ENCODE measurements at regions not wholly inside any gene's neighbourhood (a gene's known extent, or its start where the extent isn't known, plus 50 kb on each side); places are given as distances from the start of the nearest gene placed in this dataset.

DNA sequence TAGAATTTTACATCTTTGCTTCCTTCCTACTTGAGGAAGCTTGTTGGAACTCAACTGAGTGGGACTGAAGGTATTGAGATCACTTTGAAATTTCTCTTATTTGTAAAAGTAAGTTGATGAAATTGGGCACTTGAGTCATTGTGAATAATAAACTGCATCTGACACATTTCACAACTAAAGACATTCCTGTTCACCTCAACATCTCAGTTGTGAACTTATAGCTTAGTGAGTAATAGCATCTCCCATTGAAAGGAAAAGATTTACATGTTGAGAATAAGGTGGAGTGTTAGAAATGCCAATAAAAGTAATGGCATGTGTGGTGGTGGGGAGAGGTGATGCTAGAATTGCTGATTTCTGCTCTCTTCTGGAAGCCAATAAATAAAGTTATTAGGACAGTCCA lies 145.0 kb downstream of the SLC24A2 start:
- H3K27me3 Mint-ChIP-seq, result peaks cover 0 to 37% (median 22%) of the 10 kb centered on the region in 5 donors
- CTCF ChIA-PET, result no interaction called here

DNA sequence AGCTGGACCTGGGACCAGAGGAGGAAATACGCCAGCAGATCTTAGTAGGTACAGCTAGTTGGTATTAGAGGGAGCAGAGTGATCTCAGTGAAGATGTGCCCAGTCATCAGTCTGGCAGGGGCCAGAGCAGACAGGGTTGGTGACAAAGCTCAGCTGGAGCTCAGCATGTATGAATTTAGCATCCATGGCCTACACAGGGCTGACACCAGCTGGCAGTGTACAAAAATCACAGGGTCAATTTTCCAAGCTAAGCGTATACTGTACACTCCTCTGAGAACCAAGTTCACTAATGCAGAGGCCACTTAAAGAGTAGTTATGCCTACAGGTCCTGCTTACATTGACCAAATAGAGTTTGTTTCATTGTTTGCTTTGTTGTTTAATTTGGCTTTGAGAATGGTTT lies 146.6 kb downstream of the SLC24A2 start:
- ATAC-seq (no peak), DNase-seq (no peak)
- POLR2A ChIA-PET, result no interaction called here
- Mint-ChIP-seq H3K27ac (no peak overlapping the region), H3K36me3 (no peaks in the 10 kb centered on the region), H3K4me1 (no peaks in the 10 kb centered on the region), H3K4me3 (no peak overlapping the region), H3K27me3 (peaks cover 0 to 23% (median 14%) of the 10 kb centered on the region in 5 donors), H3K9me3 (no peaks in the 10 kb centered on the region)
- intact Hi-C loops (cut with micrococcal nuclease), result no loop called here
- no peaks in the 10 kb centered on the region for H3K4me1 ChIP-seq (ENCODE audit: control insufficient read depth in 2 of 2, insufficient read depth in 2 of 2, low read length in 2 of 2)
- no peaks in the 10 kb centered on the region for H3K36me3 ChIP-seq (ENCODE audit: control insufficient read depth in 2 of 3, insufficient read depth in 3 of 3, low read length in 3 of 3)
- no peak overlapping the region for H3K27ac ChIP-seq (ENCODE audit: low read depth, low read length)
- no peaks in the 10 kb centered on the region for H3K27me3 ChIP-seq (ENCODE audit: control insufficient read depth in 2 of 2, insufficient read depth in 2 of 2, low read length in 2 of 2)
- H3K9me3 ChIP-seq (ENCODE audit: control insufficient read depth in 2 of 3, low read length in 3 of 3), result no peaks in the 10 kb centered on the region
- CTCF ChIA-PET, result no interaction called here
- H3K4me3 ChIP-seq (ENCODE audit: low read length), result no peak overlapping the region

More for the DNA sequence above, 145.0 kb downstream of the SLC24A2 start:
- POLR2A ChIA-PET, result no interaction called here
- intact Hi-C loops (cut with micrococcal nuclease), result no loop called here
- Histone ChIP-seq H3K4me3 (ENCODE audit: low read length) (no peak overlapping the region), H3K9me3 (ENCODE audit: control insufficient read depth in 2 of 3, low read length in 3 of 3) (no peaks in the 10 kb centered on the region), H3K27me3 (ENCODE audit: control insufficient read depth in 2 of 2, insufficient read depth in 2 of 2, low read length in 2 of 2) (no peaks in the 10 kb centered on the region), H3K27ac (ENCODE audit: low read depth, low read length) (no peak overlapping the region), H3K4me1 (ENCODE audit: control insufficient read depth in 2 of 2, insufficient read depth in 2 of 2, low read length in 2 of 2) (no peaks in the 10 kb centered on the region), H3K36me3 (ENCODE audit: control insufficient read depth in 2 of 3, insufficient read depth in 3 of 3, low read length in 3 of 3) (no peaks in the 10 kb centered on the region)
- DNase-seq, result no peak
- no peak overlapping the region for H3K27ac Mint-ChIP-seq
- no peaks in the 10 kb centered on the region for H3K9me3 Mint-ChIP-seq
- H3K4me3 Mint-ChIP-seq, result no peak overlapping the region
- ATAC-seq, result no peak
- no peaks in the 10 kb centered on the region for H3K4me1 Mint-ChIP-seq
- no peaks in the 10 kb centered on the region for H3K36me3 Mint-ChIP-seq

DNA sequence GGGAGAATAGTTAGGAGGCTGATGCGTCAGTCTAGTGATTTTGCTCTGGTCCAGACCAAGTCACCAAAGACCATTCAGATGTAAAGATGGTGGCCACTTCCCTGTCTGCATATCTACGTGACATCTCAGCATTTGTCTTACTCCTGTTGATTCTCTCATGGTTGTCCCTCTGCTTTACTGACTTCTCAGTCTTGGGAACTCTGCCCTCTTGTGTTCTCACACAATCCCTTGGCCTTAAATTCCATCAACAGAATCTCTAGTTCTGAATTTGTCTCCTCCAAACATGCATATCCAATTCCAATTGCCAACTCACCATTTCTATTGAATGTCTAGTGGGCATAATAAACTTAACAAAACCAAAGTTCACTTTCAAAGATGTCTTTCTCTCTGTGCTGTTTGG lies 147.8 kb downstream of the SLC24A2 start:
- Mint-ChIP-seq H3K36me3 (no peaks in the 10 kb centered on the region), H3K4me1 (no peaks in the 10 kb centered on the region), H3K9me3 (no peaks in the 10 kb centered on the region), H3K27me3 (peaks cover 4 to 22% (median 11%) of the 10 kb centered on the region in 5 donors), H3K4me3 (no peak overlapping the region), H3K27ac (no peak overlapping the region)
- CTCF ChIA-PET, result no interaction called here
- POLR2A ChIA-PET, result no interaction called here
- H3K36me3 ChIP-seq (ENCODE audit: control insufficient read depth in 2 of 3, insufficient read depth in 3 of 3, low read length in 3 of 3), result no peaks in the 10 kb centered on the region
- intact Hi-C loops (cut with micrococcal nuclease), result no loop called here
- H3K4me3 ChIP-seq (ENCODE audit: low read length), result no peak overlapping the region
- DNase-seq (no peak), ATAC-seq (no peak)
- H3K27ac ChIP-seq (ENCODE audit: low read depth, low read length), result no peak overlapping the region
- H3K4me1 ChIP-seq (ENCODE audit: control insufficient read depth in 2 of 2, insufficient read depth in 2 of 2, low read length in 2 of 2), result no peaks in the 10 kb centered on the region
- H3K27me3 ChIP-seq (ENCODE audit: control insufficient read depth in 2 of 2, insufficient read depth in 2 of 2, low read length in 2 of 2), result no peaks in the 10 kb centered on the region
- no peaks in the 10 kb centered on the region for H3K9me3 ChIP-seq (ENCODE audit: control insufficient read depth in 2 of 3, low read length in 3 of 3)

DNA sequence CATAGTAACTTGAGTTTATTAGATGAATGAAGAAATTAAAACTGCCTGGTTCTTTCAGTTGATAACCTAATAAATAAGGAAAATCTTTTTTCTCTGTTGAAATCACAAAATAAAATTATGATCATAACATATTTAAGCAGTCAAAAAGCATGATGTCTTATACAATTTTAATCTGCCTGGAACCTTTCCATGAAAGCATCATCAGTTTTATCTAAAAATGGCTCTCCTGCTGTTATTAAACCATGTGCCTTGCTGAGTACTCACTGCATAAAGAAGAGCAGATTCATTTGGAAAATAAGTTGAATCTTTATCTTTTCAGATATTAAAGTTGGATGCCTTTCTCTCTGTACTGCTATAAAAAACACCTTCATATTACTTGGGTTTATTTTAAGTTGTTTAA lies 148.8 kb downstream of the SLC24A2 start:
- POLR2A ChIA-PET, result no interaction called here
- intact Hi-C loops (cut with micrococcal nuclease), result no loop called here

DNA sequence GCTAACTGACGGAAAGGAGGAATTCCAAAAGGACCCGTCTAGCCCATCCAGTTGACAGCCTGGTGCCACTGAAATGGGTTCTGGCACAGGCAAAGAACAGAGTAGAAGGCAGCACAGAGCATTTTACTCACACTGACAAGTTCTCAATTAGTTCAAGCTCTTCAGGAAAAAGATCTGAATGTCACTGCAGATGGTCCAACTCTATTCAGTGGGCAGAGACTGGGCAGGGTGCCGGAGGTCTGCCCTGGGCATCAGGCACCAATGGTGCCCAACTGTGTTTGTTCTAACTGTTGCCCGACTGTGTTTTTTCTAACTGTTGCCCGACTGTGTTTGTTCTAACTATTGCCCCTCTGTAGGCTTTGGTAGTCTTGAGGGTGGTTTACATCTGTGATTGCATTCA lies 151.8 kb downstream of the SLC24A2 start:
- Mint-ChIP-seq H3K27ac (no peak overlapping the region), H3K4me1 (no peaks in the 10 kb centered on the region), H3K36me3 (no peaks in the 10 kb centered on the region), H3K4me3 (no peak overlapping the region), H3K9me3 (peaks cover 0 to 2% (median 0%) of the 10 kb centered on the region in 11 donors), H3K27me3 (peaks cover 0 to 14% (median 13%) of the 10 kb centered on the region in 5 donors)
- intact Hi-C loops (cut with micrococcal nuclease), result no loop called here
- no peak overlapping the region for H3K27ac ChIP-seq (ENCODE audit: low read depth, low read length)
- no peak overlapping the region for H3K4me3 ChIP-seq (ENCODE audit: low read length)
- no peaks in the 10 kb centered on the region for H3K36me3 ChIP-seq (ENCODE audit: control insufficient read depth in 2 of 3, insufficient read depth in 3 of 3, low read length in 3 of 3)
- POLR2A ChIA-PET, result no interaction called here
- H3K27me3 ChIP-seq (ENCODE audit: control insufficient read depth in 2 of 2, insufficient read depth in 2 of 2, low read length in 2 of 2), result no peaks in the 10 kb centered on the region
- no peaks in the 10 kb centered on the region for H3K4me1 ChIP-seq (ENCODE audit: control insufficient read depth in 2 of 2, insufficient read depth in 2 of 2, low read length in 2 of 2)
- CTCF ChIA-PET, result no interaction called here
- ATAC-seq (no peak), DNase-seq (no peak)
- no peaks in the 10 kb centered on the region for H3K9me3 ChIP-seq (ENCODE audit: control insufficient read depth in 2 of 3, low read length in 3 of 3)

More for the DNA sequence above, 148.8 kb downstream of the SLC24A2 start:
- Histone ChIP-seq H3K4me1 (ENCODE audit: control insufficient read depth in 2 of 2, insufficient read depth in 2 of 2, low read length in 2 of 2) (no peaks in the 10 kb centered on the region), H3K9me3 (ENCODE audit: control insufficient read depth in 2 of 3, low read length in 3 of 3) (no peaks in the 10 kb centered on the region), H3K27me3 (ENCODE audit: control insufficient read depth in 2 of 2, insufficient read depth in 2 of 2, low read length in 2 of 2) (no peaks in the 10 kb centered on the region), H3K4me3 (ENCODE audit: low read length) (no peak overlapping the region), H3K36me3 (ENCODE audit: control insufficient read depth in 2 of 3, insufficient read depth in 3 of 3, low read length in 3 of 3) (no peaks in the 10 kb centered on the region), H3K27ac (ENCODE audit: low read depth, low read length) (no peak overlapping the region)
- H3K27ac Mint-ChIP-seq, result no peak overlapping the region
- no peak for DNase-seq
- H3K9me3 Mint-ChIP-seq, result no peaks in the 10 kb centered on the region
- peaks cover 5 to 24% (median 11%) of the 10 kb centered on the region in 5 donors for H3K27me3 Mint-ChIP-seq
- H3K36me3 Mint-ChIP-seq, result no peaks in the 10 kb centered on the region
- CTCF ChIA-PET, result no interaction called here
- H3K4me1 Mint-ChIP-seq, result no peaks in the 10 kb centered on the region
- ATAC-seq, result no peak
- H3K4me3 Mint-ChIP-seq, result no peak overlapping the region

DNA sequence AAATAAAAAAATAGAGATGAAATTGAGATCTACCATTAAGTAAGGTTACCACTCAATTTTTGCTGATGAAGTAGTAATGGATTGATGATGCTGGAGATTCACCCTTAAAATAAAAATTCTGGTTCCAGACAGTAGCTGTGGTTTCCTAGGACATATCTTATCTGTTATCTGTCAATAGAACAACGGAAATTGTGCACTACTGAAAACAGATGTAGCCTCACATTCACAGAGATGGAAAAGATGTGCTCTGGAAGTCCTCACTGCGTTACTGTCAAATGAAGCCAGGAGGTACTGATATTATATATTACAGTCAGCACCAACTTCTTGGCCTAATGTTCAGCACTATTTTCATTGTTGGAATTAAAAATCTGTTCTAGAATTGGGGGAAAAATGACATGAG lies 154.0 kb downstream of the SLC24A2 start:
- Mint-ChIP-seq H3K9me3 (peaks cover 0 to 2% (median 0%) of the 10 kb centered on the region in 11 donors), H3K4me3 (no peak overlapping the region), H3K27me3 (peaks cover 0 to 14% (median 12%) of the 10 kb centered on the region in 5 donors), H3K36me3 (no peaks in the 10 kb centered on the region), H3K4me1 (no peaks in the 10 kb centered on the region), H3K27ac (no peak overlapping the region)
- Histone ChIP-seq H3K36me3 (ENCODE audit: control insufficient read depth in 2 of 3, insufficient read depth in 3 of 3, low read length in 3 of 3) (no peaks in the 10 kb centered on the region), H3K9me3 (ENCODE audit: control insufficient read depth in 2 of 3, low read length in 3 of 3) (no peaks in the 10 kb centered on the region), H3K27me3 (ENCODE audit: control insufficient read depth in 2 of 2, insufficient read depth in 2 of 2, low read length in 2 of 2) (no peaks in the 10 kb centered on the region), H3K4me3 (ENCODE audit: low read length) (no peak overlapping the region), H3K4me1 (ENCODE audit: control insufficient read depth in 2 of 2, insufficient read depth in 2 of 2, low read length in 2 of 2) (no peaks in the 10 kb centered on the region), H3K27ac (ENCODE audit: low read depth, low read length) (no peak overlapping the region)
- CTCF ChIA-PET, result no interaction called here
- intact Hi-C loops (cut with micrococcal nuclease), result no loop called here
- POLR2A ChIA-PET, result no interaction called here
- ATAC-seq, result no peak
- no peak for DNase-seq

DNA sequence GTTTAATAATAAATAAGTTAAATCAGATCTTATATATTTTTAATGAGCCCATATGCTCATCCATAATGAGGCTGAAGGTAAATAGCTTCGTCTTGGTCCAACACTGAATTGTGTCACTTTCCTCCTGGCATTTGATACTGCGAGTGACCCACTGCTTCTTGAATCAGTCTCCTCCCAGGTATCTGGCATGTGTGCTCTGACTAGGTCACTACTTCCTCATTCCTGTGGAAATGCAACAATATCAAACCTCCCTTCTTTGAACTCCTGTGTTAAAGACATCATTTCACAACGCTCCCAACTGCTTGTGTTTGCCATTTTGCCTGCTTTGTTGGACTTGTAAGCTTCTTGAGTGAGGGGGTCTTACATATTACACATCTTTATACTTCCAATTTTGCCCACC lies 157.7 kb downstream of the SLC24A2 start:
- H3K4me1 ChIP-seq (ENCODE audit: control insufficient read depth in 2 of 2, insufficient read depth in 2 of 2, low read length in 2 of 2), result no peaks in the 10 kb centered on the region
- intact Hi-C loops (cut with micrococcal nuclease), result no loop called here
- no peaks in the 10 kb centered on the region for H3K9me3 ChIP-seq (ENCODE audit: control insufficient read depth in 2 of 3, low read length in 3 of 3)
- Mint-ChIP-seq H3K27me3 (peaks cover 0 to 21% (median 6%) of the 10 kb centered on the region in 5 donors), H3K4me1 (no peaks in the 10 kb centered on the region), H3K36me3 (no peaks in the 10 kb centered on the region), H3K27ac (no peak overlapping the region), H3K9me3 (peaks cover 0 to 2% (median 0%) of the 10 kb centered on the region in 11 donors), H3K4me3 (no peak overlapping the region)
- H3K36me3 ChIP-seq (ENCODE audit: control insufficient read depth in 2 of 3, insufficient read depth in 3 of 3, low read length in 3 of 3), result no peaks in the 10 kb centered on the region
- ChIA-PET CTCF (no interaction called here), POLR2A (no interaction called here)
- no peaks in the 10 kb centered on the region for H3K27me3 ChIP-seq (ENCODE audit: control insufficient read depth in 2 of 2, insufficient read depth in 2 of 2, low read length in 2 of 2)
- no peak overlapping the region for H3K27ac ChIP-seq (ENCODE audit: low read depth, low read length)
- ATAC-seq, result no peak
- no peak overlapping the region for H3K4me3 ChIP-seq (ENCODE audit: low read length)
- DNase-seq, result no peak
